ENCODE measurements at regions not wholly inside any gene's neighbourhood (a gene's known extent, or its start where the extent isn't known, plus 50 kb on each side); places are given as distances from the start of the nearest gene placed in this dataset.

GRCh38 chr16:5850632-5851392, 753.2 kb upstream of the EEF2KMT start:
- DNase-seq (ENCODE audit: low spot score): no peak

DNA sequence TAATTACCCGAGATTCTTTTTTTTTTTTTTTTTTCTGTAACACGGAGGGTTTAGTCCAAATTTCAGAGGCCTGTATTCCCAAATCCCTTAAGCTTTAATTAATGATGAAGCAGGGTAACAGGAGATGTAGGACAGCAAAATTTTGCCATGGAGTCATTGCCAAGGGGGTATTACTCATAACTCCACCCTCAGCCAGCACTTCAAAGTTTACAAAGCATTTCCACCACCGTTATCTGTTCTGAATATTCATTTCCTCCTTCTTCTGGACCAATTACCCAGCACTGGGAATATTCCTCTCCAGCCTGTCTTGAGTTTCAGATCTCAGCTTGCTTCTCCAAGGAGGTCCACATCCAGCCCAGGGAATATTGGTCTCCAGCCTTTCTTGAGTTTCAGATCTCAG, 747.5 kb upstream of the EEF2KMT start:
- DNase-seq (ENCODE audit: low spot score): no peak

DNA sequence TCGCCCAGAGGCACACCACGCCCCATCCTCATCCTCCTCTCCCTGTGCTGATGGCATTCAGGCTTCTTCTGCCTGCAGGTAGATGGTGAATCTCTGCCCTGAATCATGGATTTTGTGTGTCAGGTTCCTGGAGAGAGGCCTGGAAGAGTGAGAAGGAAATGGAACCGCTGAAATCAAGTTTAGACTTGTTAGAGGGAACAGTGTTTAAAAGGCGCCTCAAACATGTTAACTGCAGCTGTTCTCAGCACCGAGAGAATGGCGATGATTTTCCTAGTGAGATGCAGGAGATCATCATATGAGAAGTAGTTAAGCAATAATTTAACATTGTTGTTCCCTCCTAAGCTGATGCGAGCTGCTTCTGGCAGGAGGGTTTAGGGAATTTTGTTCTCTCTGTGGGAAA, 744.4 kb upstream of the EEF2KMT start:
- DNase-seq (ENCODE audit: low spot score): no peak

DNA sequence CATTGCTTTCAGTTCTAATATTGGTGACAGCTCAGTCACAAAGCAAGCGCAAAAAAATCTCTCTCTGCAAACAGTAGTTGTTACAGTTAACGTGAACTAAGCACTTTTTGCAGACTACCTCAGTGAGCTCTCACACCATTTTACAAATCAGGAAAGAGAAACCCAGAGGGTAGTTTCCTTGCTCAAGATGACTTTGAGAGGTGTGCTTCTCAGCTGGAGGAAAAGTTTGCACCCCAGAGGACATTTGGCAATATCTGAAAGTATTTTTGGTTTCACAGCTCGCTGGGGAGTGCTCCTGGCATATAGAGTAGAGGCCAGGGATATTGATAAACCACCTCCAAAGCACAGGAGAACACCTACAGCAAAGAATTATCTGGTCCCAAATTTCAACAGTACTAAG, 741.1 kb upstream of the EEF2KMT start:
- DNase-seq (ENCODE audit: low spot score): no peak

DNA sequence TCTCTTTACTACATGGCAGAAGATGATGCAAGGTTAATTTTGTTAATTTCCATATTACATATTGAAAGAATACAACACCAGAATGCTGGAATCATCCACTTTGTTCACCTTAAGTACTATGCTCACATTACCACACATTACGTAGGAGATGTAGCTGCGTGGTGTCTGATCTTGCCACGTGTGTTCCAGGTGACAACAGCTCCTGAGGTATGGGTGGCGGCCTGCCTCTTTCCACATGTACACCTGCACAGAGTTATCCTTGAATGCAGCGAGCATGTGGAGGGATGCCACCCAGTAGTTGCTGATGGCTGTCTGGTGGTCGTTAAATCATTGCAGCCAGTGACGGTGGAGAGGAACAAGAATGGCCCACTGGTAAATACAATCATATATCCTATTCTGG, 740.5 kb upstream of the EEF2KMT start:
- DNase-seq (ENCODE audit: low spot score): no peak

GRCh38 chr16:5837007-5837670, 739.5 kb upstream of the EEF2KMT start:
- DNase-seq (ENCODE audit: low spot score): no peak

GRCh38 chr16:5835876-5836275, 738.3 kb upstream of the EEF2KMT start:
- no peak for DNase-seq (ENCODE audit: low spot score)

- DNase-seq (ENCODE audit: low spot score): no peak
Observed at GRCh38 chr16:5826332-5826731, 728.7 kb upstream of the EEF2KMT start.

GRCh38 chr16:5820472-5820871, 722.9 kb upstream of the EEF2KMT start:
- DNase-seq (ENCODE audit: low spot score): peak; percentile 12

GRCh38 chr16:5815570-5816237, 718.1 kb upstream of the EEF2KMT start:
- DNase-seq (ENCODE audit: low spot score): no peak

DNA sequence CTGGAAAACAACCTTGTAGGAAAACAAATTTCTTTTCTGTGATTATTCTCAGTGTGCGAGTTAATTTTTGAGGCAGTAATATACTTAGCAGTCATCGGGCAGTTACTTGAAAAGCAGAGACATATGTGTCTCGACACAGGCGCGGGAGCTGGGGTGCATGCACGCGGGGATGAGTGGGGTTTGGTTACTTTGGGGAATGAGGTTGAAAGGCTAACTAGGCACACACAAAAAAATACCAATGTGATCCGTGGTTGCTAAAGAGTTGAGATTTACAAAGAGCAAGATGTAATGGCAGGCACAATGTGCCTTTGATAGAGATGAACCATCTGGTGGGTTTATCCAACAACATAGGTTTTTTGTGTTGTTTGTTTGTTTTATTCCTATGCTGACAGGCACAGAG, 703.8 kb upstream of the EEF2KMT start:
- no peak for DNase-seq (ENCODE audit: low spot score)

DNA sequence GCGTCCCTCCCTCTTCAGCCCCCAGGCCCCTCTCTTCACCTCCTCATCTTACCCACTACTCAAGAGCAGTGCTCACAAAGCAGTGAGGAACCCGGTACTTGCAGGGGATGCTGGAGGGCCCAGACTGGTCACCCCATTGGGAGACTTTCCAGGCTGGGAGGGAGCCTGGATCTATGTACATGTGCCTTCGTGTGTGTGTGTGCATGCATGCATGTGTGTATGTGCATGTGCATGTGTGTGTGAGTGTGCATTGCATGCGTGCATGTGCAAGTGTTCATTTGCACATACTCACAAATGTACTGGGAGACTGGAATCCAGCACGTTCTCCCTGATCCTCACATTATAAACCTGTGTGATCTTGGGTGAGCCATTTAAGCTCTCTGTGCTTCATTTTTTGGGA, 696.0 kb upstream of the EEF2KMT start:
- DNase-seq (ENCODE audit: low spot score): no peak

DNA sequence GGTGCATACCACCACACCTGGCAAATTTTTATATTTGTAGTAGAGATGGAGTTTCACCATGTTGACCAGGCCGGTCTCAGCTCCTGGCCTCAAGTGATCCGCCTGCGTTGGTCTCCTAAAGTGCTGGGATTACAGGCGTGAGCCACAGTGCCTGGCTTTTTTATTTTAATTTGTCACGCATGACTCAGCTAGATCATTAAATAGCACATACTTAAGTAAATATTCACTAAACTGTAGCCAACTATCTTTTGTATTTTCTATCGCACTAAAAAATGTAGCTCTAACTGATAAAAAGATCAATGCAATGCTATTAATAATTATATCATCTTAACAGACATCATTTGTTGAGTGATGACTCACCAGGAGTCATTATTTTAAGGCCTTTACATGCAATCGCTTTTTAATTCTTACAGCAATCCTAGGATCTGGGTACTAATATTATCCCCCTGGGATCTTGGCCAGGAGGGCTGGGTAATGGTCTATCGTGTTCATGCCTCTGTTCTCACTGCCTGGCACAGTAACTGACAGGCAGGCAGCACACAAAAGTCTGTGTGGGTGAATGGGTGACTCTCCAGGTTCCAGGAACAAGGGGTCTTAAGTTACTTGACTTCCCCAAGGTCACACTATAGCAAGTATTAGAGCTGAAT, 693.5 kb upstream of the EEF2KMT start:
- DNase-seq (ENCODE audit: low spot score): no peak

DNA sequence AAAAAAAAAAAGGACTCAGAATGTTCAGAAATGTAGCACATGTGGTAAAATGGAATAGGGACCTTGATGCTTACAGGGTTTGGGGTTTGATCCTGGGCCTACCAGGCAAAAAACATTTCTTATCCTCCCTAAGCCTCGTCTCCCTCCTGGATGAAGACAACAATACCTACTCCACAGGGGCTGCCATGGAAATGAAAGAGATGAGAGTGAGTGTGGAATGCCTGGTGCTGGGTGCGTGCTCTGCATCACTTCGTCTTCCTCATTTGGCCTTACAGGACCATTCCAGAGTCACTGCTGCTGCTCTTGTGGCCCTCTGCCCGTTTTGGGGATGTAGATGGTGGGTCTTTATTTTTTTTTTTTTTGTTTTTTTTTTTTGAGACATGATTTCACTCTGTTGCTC, 692.9 kb upstream of the EEF2KMT start:
- DNase-seq (ENCODE audit: low spot score): no peak

DNA sequence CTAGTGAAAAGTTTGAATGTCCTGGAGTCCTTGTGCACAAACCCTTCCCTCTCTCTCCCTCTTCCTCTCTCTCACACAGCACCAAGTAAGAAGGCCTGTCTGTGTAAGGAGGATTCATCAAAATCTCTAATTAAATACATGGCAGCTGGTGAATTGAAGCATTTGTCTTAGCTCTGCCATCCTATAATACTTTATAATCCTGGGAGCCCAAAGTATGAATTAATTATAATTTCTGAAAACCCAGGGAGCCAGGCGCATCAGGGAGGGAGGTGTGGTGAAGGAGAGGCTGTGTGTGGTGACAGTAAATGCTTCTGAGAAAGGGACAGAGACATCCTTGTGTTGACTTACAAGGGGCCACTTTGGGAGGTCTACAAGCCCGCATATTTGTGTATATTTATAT, 691.4 kb upstream of the EEF2KMT start:
- no peak for DNase-seq (ENCODE audit: low spot score)

- DNase-seq (ENCODE audit: low spot score): no peak
Observed at GRCh38 chr16:5781436-5781835, 683.8 kb upstream of the EEF2KMT start.

GRCh38 chr16:5776876-5777275, 679.3 kb upstream of the EEF2KMT start:
- DNase-seq (ENCODE audit: low spot score): no peak

DNA sequence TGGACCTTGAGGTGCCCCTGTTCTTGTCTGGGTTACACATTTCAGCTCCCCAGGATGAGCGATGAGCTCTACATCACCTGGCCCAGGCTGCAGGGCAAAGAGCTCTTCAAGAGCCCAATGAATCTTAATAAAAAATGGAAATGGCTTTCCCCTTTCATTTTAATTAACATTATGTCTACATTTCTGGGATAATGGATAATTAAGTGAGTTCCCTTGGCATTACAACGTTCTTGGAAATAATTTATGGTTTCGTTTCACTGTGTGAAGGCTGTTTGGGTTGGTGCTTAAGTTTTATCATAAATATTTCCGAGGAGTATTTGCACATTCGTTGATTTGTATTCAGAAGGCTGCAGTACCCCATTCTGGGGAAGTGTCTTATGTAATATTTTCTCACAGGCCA, 678.3 kb upstream of the EEF2KMT start:
- DNase-seq (ENCODE audit: low spot score): no peak

- no peak for DNase-seq (ENCODE audit: low spot score)
Observed at GRCh38 chr16:5770118-5770517, 672.5 kb upstream of the EEF2KMT start.

DNA sequence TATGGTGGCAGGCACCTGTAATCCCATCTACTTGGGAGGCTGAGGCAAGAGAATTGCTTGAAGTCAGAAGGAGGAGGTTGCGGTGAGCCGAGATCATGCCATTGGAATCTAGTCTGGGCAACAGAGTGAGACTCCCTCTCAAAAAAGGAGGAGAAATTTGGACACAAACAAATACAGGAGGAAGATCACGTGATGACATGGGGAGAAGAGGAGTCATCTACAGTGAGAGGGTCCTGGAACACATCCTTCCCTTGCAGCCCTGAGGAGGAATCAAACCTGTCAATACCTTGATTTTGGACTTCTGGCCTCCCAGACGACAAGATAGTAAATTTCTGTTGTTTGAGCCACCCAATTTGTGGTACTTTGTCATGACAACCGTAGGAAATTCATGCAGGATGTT, 671.9 kb upstream of the EEF2KMT start:
- no peak for DNase-seq (ENCODE audit: low spot score)

- no peak for DNase-seq (ENCODE audit: low spot score)
Observed at GRCh38 chr16:5768445-5768844, 670.9 kb upstream of the EEF2KMT start.

- no peak for DNase-seq (ENCODE audit: low spot score)
Observed at GRCh38 chr16:5763176-5763575, 665.6 kb upstream of the EEF2KMT start.

- DNase-seq (ENCODE audit: low spot score): no peak
Observed at GRCh38 chr16:5762362-5762761, 664.8 kb upstream of the EEF2KMT start.

Data from RKO (cell line).